ENCODE measurements at regions not wholly inside any gene's neighbourhood (a gene's known extent, or its start where the extent isn't known, plus 50 kb on each side); places are given as distances from the start of the nearest gene placed in this dataset.

- POLR2A ChIA-PET: no interaction called here
Measured at GRCh38 chr2:67180841-67181240, 216.3 kb upstream of the ETAA1 start.

DNA sequence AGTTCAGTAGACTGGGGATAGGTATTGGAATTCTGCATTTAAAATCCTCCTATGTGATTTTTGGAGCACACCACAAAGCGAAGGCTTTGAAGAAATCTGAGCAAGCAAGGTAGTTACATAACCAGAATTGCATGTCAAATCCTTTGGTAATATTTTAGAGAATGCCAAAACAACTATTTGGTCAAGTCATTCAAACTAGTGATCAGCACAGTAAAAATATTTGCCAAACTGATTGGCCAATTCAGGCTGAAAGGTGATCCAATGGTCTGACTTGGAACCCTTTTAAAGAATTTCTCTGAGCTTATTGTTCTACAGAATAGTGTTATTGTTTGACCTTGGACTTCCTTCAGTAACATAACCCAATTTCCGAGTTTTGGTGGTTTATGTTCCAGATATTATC, 214.2 kb upstream of the ETAA1 start:
- Mint-ChIP-seq H3K4me1 (no peaks in the 10 kb centered on the region), H3K4me3 (no peak overlapping the region), H3K27me3 (no peaks in the 10 kb centered on the region), H3K9me3 (ENCODE audit: insufficient read depth) (no peaks in the 10 kb centered on the region), H3K27ac (no peak overlapping the region)
- Histone ChIP-seq H4K20me1 (ENCODE audit: control insufficient read depth, insufficient read depth, low read length, poor library complexity, severe bottlenecking) (no peaks in the 10 kb centered on the region), H3K27ac (ENCODE audit: low read length in 2 of 2) (no peak overlapping the region), H3K9me3 (ENCODE audit: control extremely low read depth in 1 of 3, control insufficient read depth in 2 of 3, insufficient read depth in 1 of 3, low read length in 2 of 3) (no peaks in the 10 kb centered on the region), H3K4me3 (ENCODE audit: control extremely low read depth in 1 of 5, extremely low read depth in 1 of 5, insufficient read depth in 1 of 5, low read depth in 2 of 5, low read length in 4 of 5) (no peak overlapping the region), H3K9ac (ENCODE audit: low read length) (no peak overlapping the region), H3K4me1 (ENCODE audit: control insufficient read depth in 2 of 2, insufficient read depth in 2 of 2, low read length in 2 of 2) (no peaks in the 10 kb centered on the region), H3K79me2 (ENCODE audit: control insufficient read depth, insufficient read depth, low read length) (no peaks in the 10 kb centered on the region), H2AFZ (ENCODE audit: insufficient read depth, low read depth, low read length, poor library complexity, severe bottlenecking) (no peak overlapping the region), H3K36me3 (replicated peaks in 1 of 2; ENCODE audit: control extremely low read depth in 1 of 2, control insufficient read depth in 1 of 2, extremely low read depth in 1 of 2, insufficient read depth in 2 of 2, low read length in 1 of 2) (no peaks in the 10 kb centered on the region), H3K4me2 (replicated peaks; ENCODE audit: low read depth, low read length, poor library complexity, severe bottlenecking) (no peak overlapping the region), H3K27me3 (replicated peaks in 1 of 4; ENCODE audit: control extremely low read depth in 1 of 4, control insufficient read depth in 3 of 4, insufficient read depth in 4 of 4, low read length in 3 of 4) (no peaks in the 10 kb centered on the region)
- DNase-seq (no peak), ATAC-seq (ENCODE audit: low read depth) (no peak)
- CTCF ChIA-PET: no interaction called here
- POLR2A ChIA-PET: no interaction called here
- TF ChIP-seq CTCF (IDR thresholded peaks at IDR 0.05): no peak
- TF ChIP-seq EZH2 (IDR thresholded peaks at IDR 0.05; ENCODE audit: borderline replicate concordance, insufficient read depth, low read depth, low read length, poor library complexity, severe bottlenecking): no peak
- no CpG with 5 or more reads among the region's 2 CpGs for WGBS (ENCODE audit: insufficient coverage)
- intact Hi-C loops (cut with micrococcal nuclease): no loop called here

More at GRCh38 chr2:67180841-67181240, 216.3 kb upstream of the ETAA1 start:
- WGBS (ENCODE audit: insufficient coverage): no CpG with 5 or more reads among the region's 2 CpGs
- no peaks in the 10 kb centered on the region for H4K20me1 ChIP-seq (ENCODE audit: control insufficient read depth, insufficient read depth, low read length, poor library complexity, severe bottlenecking)
- no peak overlapping the region for H3K4me3 ChIP-seq (ENCODE audit: control extremely low read depth in 1 of 5, extremely low read depth in 1 of 5, insufficient read depth in 1 of 5, low read depth in 2 of 5, low read length in 4 of 5)
- no peaks in the 10 kb centered on the region for H3K27me3 ChIP-seq (replicated peaks in 1 of 4; ENCODE audit: control extremely low read depth in 1 of 4, control insufficient read depth in 3 of 4, insufficient read depth in 4 of 4, low read length in 3 of 4)
- DNase-seq: no peak
- H3K4me1 ChIP-seq (ENCODE audit: control insufficient read depth in 2 of 2, insufficient read depth in 2 of 2, low read length in 2 of 2): no peaks in the 10 kb centered on the region
- no peaks in the 10 kb centered on the region for H3K9me3 ChIP-seq (ENCODE audit: control extremely low read depth in 1 of 3, control insufficient read depth in 2 of 3, insufficient read depth in 1 of 3, low read length in 2 of 3)
- no peak overlapping the region for H3K27ac ChIP-seq (ENCODE audit: low read length in 2 of 2)
- Mint-ChIP-seq H3K9me3 (ENCODE audit: insufficient read depth) (no peaks in the 10 kb centered on the region), H3K4me3 (no peak overlapping the region), H3K27me3 (no peaks in the 10 kb centered on the region), H3K4me1 (no peaks in the 10 kb centered on the region), H3K27ac (no peak overlapping the region)
- H3K4me2 ChIP-seq (replicated peaks; ENCODE audit: low read depth, low read length, poor library complexity, severe bottlenecking): no peak overlapping the region
- H3K79me2 ChIP-seq (ENCODE audit: control insufficient read depth, insufficient read depth, low read length): no peaks in the 10 kb centered on the region
- CTCF ChIA-PET: no interaction called here
- H3K9ac ChIP-seq (ENCODE audit: low read length): no peak overlapping the region
- ATAC-seq (ENCODE audit: low read depth): no peak
- H3K36me3 ChIP-seq (replicated peaks in 1 of 2; ENCODE audit: control extremely low read depth in 1 of 2, control insufficient read depth in 1 of 2, extremely low read depth in 1 of 2, insufficient read depth in 2 of 2, low read length in 1 of 2): no peaks in the 10 kb centered on the region
- no peak overlapping the region for H2AFZ ChIP-seq (ENCODE audit: insufficient read depth, low read depth, low read length, poor library complexity, severe bottlenecking)
- TF ChIP-seq EZH2 (IDR thresholded peaks at IDR 0.05; ENCODE audit: borderline replicate concordance, insufficient read depth, low read depth, low read length, poor library complexity, severe bottlenecking) (no peak), CTCF (IDR thresholded peaks at IDR 0.05) (no peak)
- intact Hi-C loops (cut with micrococcal nuclease): no loop called here
